GM12864 (cell line): ENCODE measurements at regions not wholly inside any gene's neighbourhood (a gene's known extent, or its start where the extent isn't known, plus 50 kb on each side); places are given as distances from the start of the nearest gene placed in this dataset.

ENCODE experiments used
- DNase-seq: peaks from one replicate; pipeline ENCODE4 v3.0.0-alpha.2; 2011; ENCODE audit warnings: low read depth
- H3K4me3 ChIP-seq: 2 replicates; pipeline ENCODE4 v1.5.1; 2011; ENCODE audit warnings: mild to moderate bottlenecking, low read depth, low read length, control low read depth
- TF ChIP-seq, protein P1 (sequence below): IDR thresholded peaks from 2 replicates; pipeline ENCODE4 v1.5.1; 2011; ENCODE audit warnings: low read depth, mild to moderate bottlenecking, moderate library complexity, low read length, control low read depth, inconsistent platforms; ENCODE audit errors: missing control alignments

DNA sequence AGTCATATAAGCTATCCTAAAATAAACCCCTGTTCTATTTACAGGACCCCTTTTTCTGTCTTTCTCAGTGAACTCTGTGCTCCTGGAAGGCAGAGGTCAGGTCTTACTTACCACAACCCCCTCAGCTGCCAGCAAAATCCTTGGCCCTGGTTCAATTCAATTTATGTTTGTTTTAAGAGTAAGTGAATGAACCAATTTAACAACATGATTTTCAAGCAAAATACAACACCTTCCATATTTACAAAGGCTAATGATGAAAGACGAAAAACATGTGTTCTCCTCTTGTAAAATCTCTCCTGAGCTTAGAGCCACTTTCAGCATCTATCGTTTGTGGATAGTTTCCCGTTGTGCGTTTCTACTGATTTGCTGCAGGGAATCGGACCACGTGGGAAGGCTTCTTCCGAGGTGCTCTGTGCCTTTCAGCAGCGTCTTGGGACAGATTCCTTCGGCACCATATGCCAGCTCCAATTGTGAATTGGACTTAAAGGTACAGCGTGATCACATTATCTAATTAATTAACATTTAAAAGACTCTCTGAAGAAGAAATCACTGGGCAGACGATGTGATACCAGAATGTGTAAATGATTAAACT, 411.7 kb downstream of the IRS2 start:
- TF ChIP-seq, protein P1, sequence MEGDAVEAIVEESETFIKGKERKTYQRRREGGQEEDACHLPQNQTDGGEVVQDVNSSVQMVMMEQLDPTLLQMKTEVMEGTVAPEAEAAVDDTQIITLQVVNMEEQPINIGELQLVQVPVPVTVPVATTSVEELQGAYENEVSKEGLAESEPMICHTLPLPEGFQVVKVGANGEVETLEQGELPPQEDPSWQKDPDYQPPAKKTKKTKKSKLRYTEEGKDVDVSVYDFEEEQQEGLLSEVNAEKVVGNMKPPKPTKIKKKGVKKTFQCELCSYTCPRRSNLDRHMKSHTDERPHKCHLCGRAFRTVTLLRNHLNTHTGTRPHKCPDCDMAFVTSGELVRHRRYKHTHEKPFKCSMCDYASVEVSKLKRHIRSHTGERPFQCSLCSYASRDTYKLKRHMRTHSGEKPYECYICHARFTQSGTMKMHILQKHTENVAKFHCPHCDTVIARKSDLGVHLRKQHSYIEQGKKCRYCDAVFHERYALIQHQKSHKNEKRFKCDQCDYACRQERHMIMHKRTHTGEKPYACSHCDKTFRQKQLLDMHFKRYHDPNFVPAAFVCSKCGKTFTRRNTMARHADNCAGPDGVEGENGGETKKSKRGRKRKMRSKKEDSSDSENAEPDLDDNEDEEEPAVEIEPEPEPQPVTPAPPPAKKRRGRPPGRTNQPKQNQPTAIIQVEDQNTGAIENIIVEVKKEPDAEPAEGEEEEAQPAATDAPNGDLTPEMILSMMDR = no peak
- H3K4me3 ChIP-seq = no peak overlapping the region
- no peak for DNase-seq

- TF ChIP-seq, protein P1 = no peak
- no peak for DNase-seq
- H3K4me3 ChIP-seq = no peak overlapping the region
Observed at GRCh38 chr13:109372666-109373065, 413.7 kb downstream of the IRS2 start.

- TF ChIP-seq, protein P1 = no peak
- DNase-seq = no peak
- no peak overlapping the region for H3K4me3 ChIP-seq
Observed at GRCh38 chr13:109371066-109371465, 415.3 kb downstream of the IRS2 start.

DNA sequence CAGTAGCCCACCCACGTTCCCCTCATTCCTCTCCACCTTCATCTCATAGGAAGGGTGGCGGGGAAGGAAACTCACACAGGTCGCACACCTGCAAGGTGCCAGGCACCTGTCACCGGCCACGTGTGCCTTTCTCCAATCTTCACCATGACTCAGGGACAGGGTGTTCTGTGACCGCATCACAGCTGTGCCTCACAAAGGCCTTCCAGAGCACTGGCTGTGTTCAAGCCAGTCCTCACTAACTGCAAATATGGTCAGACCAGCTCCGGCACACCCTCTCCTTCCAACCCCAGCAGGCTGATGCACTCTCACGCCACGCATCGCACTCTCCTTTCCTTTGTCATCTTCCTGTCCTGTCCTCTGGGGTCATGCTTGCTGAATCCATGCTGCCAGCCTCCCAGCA, 415.9 kb downstream of the IRS2 start:
- no peak for DNase-seq
- TF ChIP-seq, protein P1 = no peak

DNA sequence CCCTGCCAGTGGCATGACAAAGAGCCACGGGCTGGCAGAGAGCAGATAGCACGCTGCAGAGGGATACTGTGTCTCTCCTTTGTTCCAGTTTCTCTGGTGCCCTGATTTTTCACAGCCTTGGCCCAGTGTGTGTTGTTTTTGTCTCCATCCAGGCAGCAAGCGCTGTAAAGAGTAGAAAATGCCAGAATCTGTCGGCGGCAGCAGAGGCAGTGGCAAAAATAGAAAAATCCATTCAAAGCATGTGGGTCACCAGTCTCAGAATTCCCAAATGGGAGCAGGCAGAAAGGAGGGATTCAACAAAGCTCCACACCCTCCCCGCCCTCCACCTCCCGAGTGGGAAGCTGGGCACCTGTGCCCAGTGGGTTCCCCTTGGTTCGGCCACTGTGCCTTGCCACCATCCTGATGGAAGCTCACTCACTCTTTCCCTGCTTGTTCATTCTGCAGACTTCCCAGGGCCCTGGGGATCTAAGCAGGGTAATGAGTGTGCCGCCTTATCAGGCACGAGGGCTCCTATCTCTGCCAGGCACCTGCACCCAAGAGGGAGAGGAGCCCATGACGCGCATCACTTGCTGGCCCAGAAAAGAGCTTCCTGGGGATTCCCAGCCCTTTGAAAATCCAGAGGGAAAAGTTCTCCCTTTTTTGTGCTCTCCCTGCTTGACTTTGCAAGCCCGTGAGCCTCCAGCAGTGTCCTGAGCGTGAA, 416.9 kb downstream of the IRS2 start:
- no peak for DNase-seq
- no peak overlapping the region for H3K4me3 ChIP-seq
- TF ChIP-seq, protein P1 = no peak

More for the DNA sequence above, 415.9 kb downstream of the IRS2 start:
- H3K4me3 ChIP-seq = no peak overlapping the region

GRCh38 chr13:109368230-109368629, 418.2 kb downstream of the IRS2 start:
- H3K4me3 ChIP-seq = no peak overlapping the region
- DNase-seq = no peak
- TF ChIP-seq, protein P1 = no peak

DNA sequence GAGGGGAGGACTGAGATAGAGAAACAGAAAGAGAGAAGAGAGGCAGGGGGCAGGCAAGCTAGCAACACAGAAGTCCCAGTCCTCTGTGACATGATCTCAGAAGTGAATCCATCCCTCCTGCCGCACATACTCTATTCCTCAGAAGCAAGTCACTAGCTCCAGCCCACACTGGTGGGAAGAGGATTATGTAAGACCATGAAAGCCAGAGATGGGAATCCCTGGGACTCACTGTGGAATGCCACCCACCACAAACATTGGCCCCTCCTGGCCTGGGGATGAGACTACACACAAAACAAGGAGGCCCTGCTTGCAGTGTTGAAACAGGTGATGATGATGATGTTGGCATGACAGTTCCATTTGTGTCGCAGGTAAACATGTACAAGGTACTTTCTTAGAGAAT, 419.9 kb downstream of the IRS2 start:
- DNase-seq = no peak
- TF ChIP-seq, protein P1 = no peak
- H3K4me3 ChIP-seq = no peak overlapping the region
